Lower leg skin (tissue), 3 donors: ENCODE measurements at regions not wholly inside any gene's neighbourhood (a gene's known extent, or its start where the extent isn't known, plus 50 kb on each side); places are given as distances from the start of the nearest gene placed in this dataset.

ENCODE experiments used
- CTCF ChIP-seq, 3 donors: fragments of 450-650 bp; IDR thresholded peaks; one replicate each; pipeline ENCODE4 v1.5.1; 2016; ENCODE audit warnings: antibody characterized with exemption in 3 of 3, mild to moderate bottlenecking in 3 of 3, moderate library complexity in 2 of 3
- POLR2A ChIP-seq, 2 donors: fragments of 450-650 bp; IDR thresholded peaks; one replicate each; pipeline ENCODE4 v1.6.1; 2016 to 2017; ENCODE audit warnings: antibody characterized with exemption in 2 of 2, mild to moderate bottlenecking in 1 of 2, moderate library complexity in 1 of 2

- TF ChIP-seq CTCF (IDR thresholded peaks at IDR 0.05), result no peak
- no peak for TF ChIP-seq POLR2A (IDR thresholded peaks at IDR 0.05)
Measured at GRCh38 chrX:45472968-45473367, 272.3 kb upstream of the DIPK2B start.
